NOMO-1 treated with dmso at 0.1 percent for 144 hours (cell line): ENCODE measurements at regions not wholly inside any gene's neighbourhood (a gene's known extent, or its start where the extent isn't known, plus 50 kb on each side); places are given as distances from the start of the nearest gene placed in this dataset.
A peak's percentile ranks its signal among the peaks of the same experiment; 100 is the strongest.
"Not testable (repeated sequence)": the region's sequence is repeated elsewhere in the genome, so short reads cannot be mapped to it uniquely, and the experiment has no call there.

Experiments
- DNase-seq: peaks from one replicate; lab custom pipeline; 2025; ENCODE audit not compliant: unreplicated experiment; lab: John Stamatoyannopoulos, UW

DNA sequence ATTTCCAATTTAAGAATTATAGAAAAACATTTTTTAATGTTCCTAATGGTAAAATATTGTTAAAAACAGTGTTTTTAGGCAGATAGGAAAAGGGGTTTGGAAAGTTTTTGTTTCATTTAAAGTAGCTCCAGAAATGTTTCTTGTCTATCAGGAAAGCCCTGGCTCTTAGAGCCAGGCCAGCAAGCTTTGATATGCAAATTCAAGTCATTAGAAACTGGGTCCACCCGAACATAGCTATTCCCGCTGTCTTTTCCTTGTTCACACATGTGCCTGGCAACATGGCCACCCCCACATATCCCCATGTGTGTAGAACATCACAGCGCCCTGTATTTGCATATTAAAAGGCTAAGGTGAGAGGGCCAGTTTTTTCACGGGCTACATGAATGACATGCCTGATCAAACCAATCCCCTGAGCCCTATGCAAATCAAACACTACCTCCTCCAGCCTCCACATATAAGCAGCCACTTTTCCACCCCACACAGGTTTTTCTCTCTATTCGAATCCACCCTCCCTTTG lies 925.3 kb upstream of the CDH10 start:
- no peak for DNase-seq

DNA sequence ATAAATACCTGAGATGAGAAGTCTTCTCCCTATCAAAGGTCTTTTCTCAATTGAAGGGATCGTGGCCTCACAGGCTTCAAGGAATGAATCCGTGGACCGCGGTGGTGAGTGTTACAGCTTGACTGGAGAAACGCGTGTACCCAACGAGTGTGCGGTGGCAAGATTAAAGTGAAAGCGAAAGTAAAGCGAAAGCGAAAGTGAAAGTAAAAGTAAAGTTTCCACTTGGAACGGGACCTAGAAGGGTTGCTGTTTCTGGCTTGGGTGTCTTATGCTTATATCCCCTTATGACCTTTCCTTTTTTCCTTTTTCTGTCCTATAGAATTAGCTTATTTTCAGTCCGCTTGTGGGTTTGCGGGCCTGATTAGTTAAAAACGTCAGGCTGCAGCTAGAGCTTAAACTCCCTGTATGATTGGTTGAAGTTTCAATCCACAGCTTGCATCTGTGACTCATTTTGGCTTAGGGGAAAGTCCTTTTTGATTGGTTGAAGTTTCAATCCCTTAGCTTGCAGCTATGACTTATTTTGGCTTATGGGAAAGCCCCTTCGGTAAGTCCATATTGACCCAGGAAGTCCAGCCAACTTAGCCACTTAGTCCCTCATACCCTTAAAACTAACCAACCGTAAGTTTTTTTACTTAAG lies 924.3 kb upstream of the CDH10 start:
- no peak for DNase-seq

DNA sequence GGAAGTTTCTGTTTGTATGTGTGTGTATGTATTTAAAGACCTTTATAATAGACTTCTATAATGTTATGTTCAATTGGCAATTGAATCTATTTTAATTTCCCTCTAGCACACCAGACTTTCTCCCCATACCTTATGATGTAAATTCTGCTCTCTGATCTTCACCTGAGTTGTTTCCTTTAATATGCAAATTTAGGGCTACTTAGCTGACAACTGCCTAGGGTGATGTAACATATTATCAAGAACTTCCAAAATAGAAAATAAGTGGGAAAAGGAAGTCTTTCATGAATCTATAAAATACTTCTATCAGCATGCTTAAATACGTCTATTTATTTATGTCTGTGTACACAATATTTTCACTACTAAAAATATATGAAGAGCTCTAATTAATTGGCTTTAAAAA lies 923.5 kb upstream of the CDH10 start:
- no peak for DNase-seq

DNA sequence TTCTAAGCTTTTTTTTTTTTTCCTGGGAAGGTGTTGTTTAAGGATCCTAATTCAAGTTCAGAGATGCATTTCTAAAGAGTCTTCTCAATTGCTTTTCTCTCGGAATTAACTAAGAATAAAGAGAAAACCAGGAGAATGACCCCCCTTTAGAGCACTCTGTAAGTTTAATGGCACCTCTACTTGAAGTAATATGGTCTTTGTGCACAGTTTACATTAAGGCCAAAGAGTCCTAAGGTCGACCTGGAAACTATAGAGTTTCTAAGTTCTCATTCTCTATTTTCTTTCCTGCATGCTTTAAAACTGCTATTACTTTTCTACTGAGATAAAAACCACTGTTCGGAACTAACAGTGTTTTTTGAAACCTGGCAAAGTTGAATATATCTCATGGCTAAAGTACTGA lies 923.1 kb upstream of the CDH10 start:
- DNase-seq: no peak

GRCh38 chr5:25562656-25563055 lies 917.9 kb upstream of the CDH10 start:
- DNase-seq: no peak

DNA sequence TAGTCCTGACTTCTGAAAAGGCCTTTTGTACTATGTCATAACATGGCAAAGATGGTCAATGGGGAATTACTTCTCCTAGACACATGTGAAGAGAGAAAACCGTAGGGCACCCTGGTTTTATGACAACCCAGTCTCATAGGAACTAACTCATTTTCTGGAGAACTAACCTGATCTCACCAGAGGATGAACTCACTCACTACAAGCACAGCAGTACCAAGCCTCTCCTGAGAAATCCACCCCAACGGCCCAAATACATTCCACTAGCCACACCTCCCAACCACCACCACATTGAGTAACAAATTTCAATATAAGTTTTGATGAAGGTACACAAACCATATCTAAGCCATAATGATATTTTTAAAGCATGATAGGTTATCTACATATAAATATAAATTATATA lies 909.3 kb upstream of the CDH10 start:
- no peak for DNase-seq

DNA sequence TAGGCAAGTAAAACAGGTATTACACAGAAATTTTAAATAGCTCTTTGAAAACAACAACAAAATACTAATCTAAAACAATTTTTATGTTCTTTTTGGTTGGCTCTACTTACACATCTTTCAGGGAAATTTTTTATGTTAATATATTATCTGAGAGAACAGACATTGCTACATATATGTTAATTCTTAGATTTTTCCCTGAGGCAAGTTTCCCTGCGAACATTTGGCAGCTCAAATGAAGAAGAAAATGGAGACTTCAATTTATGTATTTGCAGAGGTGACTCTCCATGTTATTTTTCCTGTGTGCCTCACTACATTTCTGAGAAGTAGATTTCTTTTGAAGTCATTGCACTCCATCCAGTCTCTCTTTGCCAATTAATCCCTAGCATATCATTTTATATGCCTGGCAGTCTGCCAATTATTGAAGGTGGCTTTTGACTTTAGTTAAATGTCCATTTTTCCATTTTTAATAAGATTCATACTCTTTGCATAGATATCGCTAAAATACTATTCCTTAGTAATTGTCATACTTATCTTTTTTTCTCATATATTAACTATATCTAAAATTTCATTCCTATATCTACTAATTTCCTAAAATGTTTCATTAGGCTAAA lies 908.2 kb upstream of the CDH10 start:
- no peak for DNase-seq

GRCh38 chr5:25550793-25551192 lies 906.0 kb upstream of the CDH10 start:
- DNase-seq: no peak

DNA sequence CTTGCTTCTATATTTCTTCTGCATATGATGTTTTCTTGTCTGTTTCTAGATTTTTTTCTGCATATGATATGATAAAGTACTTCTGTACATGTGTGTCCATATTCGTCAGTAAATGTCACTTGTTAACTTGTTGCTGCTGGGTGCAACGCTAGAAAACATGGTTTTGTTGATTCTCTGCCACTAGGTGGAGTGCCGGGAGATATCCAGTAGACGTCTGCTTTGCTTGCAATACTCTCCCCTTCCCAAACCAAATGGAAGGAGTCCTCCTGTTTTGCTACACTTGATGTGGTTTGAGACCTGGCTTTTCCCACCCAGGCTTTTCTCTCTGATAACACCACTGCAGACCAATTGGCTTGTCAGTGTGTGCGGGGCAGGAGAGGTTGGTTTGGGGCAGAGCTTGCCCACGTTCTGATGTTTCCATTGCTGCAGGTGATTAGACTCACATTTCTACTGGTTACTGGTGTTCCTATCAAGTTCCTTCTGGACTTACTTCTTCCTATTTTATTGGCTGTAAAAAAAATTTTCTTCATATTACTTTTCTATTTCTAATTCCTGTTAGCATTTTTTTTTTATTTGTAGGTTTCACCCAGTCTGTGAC lies 900.0 kb upstream of the CDH10 start:
- DNase-seq: peak; percentile 53

DNA sequence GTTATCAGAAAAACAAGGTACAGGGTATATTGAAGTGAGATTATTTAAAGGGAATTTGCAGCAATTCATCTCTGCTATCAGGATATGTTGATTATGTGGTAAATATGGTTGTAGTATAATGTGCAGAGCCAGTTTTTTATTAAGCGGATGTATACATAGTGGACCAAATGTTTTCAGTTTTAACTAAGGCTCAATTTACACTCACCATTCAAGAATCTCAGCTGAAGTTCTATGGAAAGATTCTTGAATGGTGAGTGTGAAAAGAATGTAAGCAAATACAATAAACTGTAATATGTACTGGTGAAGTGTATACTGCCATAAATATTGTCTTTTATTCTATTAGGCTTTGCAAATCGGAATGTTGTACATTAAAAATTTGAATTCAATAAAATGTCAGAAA lies 895.9 kb upstream of the CDH10 start:
- DNase-seq: no peak

DNA sequence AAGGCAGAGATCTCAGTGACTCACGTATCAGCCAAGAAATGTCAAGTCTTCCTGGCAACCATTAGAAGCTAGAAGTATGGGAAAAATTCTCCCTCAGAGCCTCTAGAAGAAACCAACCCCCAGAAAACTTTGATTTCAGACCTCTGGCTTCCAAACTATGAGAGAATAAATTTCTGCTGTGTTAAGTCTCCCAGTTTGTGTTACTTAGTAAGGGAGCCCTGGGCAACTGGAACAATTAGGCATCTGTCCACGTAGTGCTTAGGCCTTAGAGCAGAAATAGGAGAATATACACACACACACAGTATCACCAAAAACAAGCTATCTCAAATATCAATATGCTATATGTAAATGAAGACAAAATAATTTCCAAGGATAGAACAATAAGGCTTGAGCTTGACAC lies 894.8 kb upstream of the CDH10 start:
- no peak for DNase-seq

GRCh38 chr5:25536461-25536860 lies 891.7 kb upstream of the CDH10 start:
- not testable (repeated sequence) for DNase-seq

- DNase-seq: no peak
These were observed 871.4 kb upstream of the CDH10 start for GRCh38 chr5:25516141-25516540.

- no peak for DNase-seq
These were observed 870.7 kb upstream of the CDH10 start for GRCh38 chr5:25515525-25515924.

GRCh38 chr5:25510692-25511091 lies 865.9 kb upstream of the CDH10 start:
- not testable (repeated sequence) for DNase-seq

DNA sequence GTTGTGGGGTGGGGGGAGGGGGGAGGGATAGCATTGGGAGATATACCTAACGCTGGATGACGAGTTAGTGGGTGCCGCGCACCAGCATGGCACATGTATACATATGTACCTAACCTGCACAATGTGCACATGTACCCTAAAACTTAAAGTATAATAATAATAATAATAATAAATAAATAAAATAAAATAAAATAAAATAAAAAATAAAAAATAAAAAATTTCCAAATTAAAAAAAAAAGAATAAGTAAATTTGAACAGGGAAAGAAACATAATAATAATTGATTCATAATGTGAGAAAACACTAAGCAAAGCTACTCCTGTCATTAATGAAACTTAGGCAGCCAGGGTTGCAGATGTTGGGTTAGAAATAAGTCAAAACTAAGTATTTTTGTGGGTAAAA lies 863.2 kb upstream of the CDH10 start:
- not testable (repeated sequence) for DNase-seq

DNA sequence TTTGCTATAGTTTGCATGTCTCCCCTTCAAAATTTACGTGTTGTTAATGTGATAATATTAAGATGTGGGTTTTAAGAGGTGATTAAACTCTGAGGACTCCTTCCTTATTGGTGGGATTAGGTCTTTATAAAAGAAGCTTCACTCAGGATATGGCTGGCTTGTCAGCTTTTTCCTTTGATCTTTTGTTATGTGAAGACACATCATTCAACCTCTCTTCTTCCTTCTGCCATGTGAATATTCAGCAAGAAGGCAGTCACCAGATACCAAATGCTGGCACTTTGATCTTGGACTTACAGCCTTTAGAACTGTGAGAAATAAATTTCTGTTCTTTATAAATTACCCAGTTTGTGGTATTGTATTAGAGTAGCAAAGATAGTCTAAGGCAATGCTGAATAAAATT lies 855.9 kb upstream of the CDH10 start:
- DNase-seq: no peak

DNA sequence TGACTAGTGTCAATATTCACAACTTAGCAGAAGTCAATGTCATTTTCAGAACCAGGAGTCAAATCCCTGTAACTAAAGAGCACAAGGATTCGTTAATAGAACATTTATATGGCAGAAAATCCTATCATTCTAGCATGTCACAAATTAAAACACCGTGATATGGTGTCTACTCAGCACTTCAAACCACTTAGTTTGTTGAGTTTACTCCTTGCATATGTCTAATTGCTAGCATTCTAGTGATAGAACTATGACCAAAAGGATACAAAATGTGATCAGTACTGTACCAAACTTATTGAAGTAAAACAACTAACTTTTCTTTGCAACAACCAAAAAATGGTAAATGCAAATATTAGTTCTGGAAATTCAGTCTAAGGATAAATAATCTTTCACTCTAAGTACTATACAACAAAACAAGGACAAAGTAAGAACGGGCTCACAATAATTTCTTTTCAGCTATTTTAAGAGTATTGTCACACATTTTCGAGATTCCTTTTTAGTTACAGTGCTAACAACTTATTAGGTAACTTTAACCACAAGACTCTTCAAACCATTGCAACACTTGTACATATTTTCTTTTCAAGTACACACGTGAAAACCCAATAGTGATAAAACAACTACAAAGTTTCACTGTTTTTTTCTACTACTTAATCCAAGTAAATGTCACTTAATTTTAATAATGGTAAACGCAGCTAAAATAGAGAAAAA lies 845.2 kb upstream of the CDH10 start:
- peak; percentile 43 for DNase-seq

GRCh38 chr5:25488119-25488518 lies 843.3 kb upstream of the CDH10 start:
- peak; percentile 73 for DNase-seq

DNA sequence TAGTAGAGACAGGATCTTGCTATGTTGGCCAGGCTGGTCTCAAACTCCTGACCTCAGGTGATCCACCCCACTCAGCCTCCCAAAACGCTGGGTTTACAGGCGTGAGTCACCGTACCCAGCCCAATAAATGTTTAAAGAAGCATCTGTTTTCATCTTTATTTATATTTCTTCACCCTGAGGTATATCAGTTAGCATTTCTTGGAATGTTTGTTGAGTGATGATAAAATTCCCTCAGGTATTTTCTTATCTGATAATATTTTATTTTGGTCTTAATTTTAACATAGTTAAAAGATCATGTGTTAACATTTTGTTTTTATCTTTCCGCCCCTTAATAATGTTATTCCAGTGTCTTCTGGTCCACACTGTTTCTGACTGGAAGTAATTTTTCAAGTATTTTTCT lies 839.6 kb upstream of the CDH10 start:
- DNase-seq: no peak

DNA sequence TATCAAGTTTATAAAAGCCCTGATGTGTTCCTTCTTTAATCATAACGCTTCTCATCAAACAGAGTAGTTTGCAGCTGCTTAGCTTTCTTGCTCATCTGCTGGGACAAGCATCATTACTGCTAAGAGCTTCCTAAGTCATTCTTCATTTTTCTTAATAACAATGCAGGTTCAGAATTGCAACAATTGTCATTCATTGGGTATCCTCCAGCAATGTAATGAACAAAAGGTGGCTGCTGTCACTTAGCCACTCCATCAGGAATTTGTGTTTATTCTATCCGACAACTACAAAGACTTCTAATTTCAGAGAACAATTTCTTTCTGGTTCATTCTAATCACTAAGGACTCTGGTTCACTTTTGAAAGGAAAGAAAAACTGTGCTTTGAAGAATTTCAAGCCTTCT lies 836.7 kb upstream of the CDH10 start:
- DNase-seq: no peak

- DNase-seq: no peak
These were observed 814.3 kb upstream of the CDH10 start for GRCh38 chr5:25459082-25459481.
